ENCODE measurements at regions not wholly inside any gene's neighbourhood (a gene's known extent, or its start where the extent isn't known, plus 50 kb on each side); places are given as distances from the start of the nearest gene placed in this dataset.
"Not testable (repeated sequence)": the region's sequence is repeated elsewhere in the genome, so short reads cannot be mapped to it uniquely, and the experiment has no call there.

DNA sequence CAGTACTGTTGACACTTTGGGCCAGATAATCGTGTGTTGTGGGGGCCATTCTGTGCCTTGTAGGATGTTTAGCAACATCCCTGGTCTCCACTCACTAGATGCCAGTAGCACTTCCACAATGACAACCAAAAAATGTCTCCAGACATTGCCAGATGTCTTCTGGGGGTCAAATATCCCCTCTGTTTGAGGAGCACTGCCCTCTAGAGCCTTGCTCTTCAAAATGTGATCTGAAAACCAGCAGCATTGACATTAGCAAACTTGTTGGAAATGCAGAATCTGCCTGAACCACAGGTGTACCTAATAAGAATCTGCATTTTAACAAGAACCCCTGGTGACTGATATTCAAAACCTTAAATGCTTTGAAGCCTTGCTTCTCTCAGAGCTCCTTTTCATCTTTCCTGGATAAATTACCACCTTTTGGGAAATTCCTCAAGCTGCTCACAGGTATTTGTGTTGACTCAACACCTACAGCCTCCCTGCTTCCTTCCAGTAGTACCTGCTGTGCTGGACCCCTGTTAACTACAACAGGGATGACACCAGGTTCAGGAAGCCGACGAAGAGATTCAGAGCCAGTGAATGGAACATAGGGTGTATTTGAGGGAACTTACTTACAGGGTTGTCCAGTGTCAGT lies 459.0 kb upstream of the NR3C2 start:
- no peak for DNase-seq (ENCODE audit: low read depth, low spot score)
- ChIA-PET CTCF (no interaction called here), POLR2A (no interaction called here)
- TF ChIP-seq, protein P1, sequence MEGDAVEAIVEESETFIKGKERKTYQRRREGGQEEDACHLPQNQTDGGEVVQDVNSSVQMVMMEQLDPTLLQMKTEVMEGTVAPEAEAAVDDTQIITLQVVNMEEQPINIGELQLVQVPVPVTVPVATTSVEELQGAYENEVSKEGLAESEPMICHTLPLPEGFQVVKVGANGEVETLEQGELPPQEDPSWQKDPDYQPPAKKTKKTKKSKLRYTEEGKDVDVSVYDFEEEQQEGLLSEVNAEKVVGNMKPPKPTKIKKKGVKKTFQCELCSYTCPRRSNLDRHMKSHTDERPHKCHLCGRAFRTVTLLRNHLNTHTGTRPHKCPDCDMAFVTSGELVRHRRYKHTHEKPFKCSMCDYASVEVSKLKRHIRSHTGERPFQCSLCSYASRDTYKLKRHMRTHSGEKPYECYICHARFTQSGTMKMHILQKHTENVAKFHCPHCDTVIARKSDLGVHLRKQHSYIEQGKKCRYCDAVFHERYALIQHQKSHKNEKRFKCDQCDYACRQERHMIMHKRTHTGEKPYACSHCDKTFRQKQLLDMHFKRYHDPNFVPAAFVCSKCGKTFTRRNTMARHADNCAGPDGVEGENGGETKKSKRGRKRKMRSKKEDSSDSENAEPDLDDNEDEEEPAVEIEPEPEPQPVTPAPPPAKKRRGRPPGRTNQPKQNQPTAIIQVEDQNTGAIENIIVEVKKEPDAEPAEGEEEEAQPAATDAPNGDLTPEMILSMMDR (IDR thresholded peaks at IDR 0.05; ENCODE audit: insufficient read depth, low read length, missing control alignments), result no peak
- no peak overlapping the region for H3K4me3 ChIP-seq (ENCODE audit: low read depth, low read length)

DNA sequence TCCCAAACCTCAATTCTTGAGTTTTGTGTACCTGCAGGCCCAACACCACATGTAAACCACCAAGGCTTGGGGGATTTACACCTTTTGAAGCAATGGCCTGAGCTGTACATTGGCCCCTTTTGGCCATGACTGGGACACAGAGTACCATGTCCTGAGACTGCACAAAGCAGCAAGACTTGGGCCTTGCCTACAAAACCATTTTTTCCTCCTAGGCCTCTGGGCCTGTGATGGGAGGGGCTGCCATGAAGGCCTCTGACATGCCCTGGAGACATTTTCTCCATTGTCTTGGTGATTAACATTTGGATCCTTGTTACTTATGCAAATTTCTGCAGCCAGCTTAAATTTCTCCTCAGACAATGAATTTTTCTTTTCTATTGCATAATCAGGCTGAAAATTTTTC lies 455.9 kb upstream of the NR3C2 start:
- DNase-seq (ENCODE audit: low read depth, low spot score); H3K4me3 ChIP-seq (ENCODE audit: low read depth, low read length); CTCF ChIA-PET; POLR2A ChIA-PET: not testable (repeated sequence)

DNA sequence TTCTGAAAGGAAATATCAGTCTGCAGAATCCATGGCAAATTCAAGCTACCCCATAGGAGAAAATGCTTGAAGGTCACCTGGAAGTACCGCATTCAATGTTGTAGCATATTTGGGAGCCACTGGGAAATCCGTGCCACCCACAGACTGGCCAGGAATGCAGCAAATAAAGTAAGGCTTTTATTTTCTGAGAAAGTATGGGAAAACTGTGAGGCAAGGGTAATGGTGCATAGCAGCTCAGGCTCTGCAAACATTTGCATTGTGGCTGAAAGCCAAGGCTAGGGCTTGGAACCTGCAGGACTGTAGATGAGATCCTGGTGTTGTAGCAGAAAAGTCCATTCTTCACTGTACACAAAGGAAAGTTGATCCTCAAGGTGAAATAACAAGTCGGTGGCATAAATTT lies 450.9 kb upstream of the NR3C2 start:
- POLR2A ChIA-PET, result no interaction called here
- H3K4me3 ChIP-seq (ENCODE audit: low read depth, low read length), result no peak overlapping the region
- TF ChIP-seq, protein P1 (IDR thresholded peaks at IDR 0.05; ENCODE audit: insufficient read depth, low read length, missing control alignments), result no peak
- no peak for DNase-seq (ENCODE audit: low read depth, low spot score)
- CTCF ChIA-PET, result no interaction called here

DNA sequence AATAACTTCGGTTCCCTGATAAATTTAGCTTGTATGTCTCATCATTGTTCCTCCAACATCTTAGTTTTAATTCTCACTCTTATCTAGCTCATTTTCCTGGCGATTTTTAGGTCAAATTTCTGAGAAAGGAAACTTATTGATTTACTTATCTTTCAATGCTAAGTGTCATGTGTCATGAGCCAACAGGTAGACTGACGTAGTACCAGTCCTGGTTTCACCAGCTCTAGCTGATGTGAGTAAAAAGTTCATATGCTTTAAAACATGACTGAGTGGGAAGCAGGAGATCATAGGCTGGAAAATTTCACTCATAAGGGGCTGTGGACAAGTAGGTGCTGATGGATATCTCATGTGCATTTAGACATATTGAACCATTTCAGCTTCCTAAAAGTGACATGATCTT lies 441.7 kb upstream of the NR3C2 start:
- CTCF ChIA-PET, result no interaction called here
- POLR2A ChIA-PET, result no interaction called here
- TF ChIP-seq, protein P1 (IDR thresholded peaks at IDR 0.05; ENCODE audit: insufficient read depth, low read length, missing control alignments), result no peak
- H3K4me3 ChIP-seq (ENCODE audit: low read depth, low read length), result no peak overlapping the region
- DNase-seq (ENCODE audit: low read depth, low spot score), result no peak

DNA sequence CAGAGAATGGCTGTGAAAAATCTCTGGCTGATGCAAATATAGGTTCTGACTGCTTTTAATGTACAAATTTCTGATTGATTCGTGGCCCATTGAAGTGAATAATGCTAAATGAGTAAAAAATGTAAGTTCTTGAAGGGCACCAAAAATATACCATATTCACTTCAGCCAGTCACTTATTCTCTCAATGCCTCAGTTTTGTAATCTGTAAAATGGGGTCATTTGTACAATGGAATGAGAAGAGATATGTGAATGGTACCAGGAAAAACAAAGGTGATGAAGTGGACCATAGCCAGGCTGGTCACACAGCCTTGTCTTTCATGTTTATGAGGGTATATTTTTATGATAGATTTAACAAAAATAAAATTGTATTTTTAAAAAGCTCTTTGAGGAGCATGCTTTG lies 441.2 kb upstream of the NR3C2 start:
- CTCF ChIA-PET, result no interaction called here
- no peak overlapping the region for H3K4me3 ChIP-seq (ENCODE audit: low read depth, low read length)
- POLR2A ChIA-PET, result no interaction called here
- TF ChIP-seq, protein P1 (IDR thresholded peaks at IDR 0.05; ENCODE audit: insufficient read depth, low read length, missing control alignments), result no peak
- no peak for DNase-seq (ENCODE audit: low read depth, low spot score)

DNA sequence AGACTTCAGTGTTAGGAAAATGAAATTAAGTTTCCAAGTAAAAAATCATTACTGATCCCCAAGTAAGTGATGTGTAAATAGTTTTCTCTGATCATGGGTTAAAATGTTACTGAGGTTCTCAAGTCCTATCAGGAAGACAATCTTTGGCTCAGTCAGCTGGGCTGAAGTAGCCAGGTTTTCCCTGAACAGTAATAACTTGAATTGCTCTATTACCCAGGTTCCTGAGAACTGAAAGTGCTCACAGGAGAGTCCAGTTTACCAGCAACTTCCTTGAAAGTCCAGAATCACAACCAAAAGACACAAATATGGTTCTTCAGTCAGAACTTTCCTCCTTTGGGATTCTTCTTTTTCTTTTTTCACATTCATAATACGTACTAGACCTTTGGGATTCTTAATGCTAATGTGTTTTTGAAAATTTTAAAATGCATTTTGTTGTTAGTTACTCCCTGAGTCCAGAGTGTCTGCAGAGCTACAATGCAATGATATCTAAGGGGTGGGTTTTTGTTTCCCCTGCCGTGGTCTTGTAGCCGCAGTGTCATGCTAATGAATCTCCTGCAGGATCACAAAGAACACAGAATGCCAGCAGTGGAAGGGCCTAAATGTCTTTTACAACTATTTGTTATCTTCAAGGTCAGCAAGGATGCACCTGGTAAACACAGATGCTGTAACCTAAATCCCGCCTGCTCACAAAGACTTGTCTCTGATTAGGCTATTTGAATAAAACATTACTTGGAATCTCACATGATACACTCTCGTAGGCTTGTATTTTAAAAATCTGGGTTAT lies 439.8 kb upstream of the NR3C2 start:
- ChIA-PET POLR2A (no interaction called here), CTCF (no interaction called here)
- no peak for DNase-seq (ENCODE audit: low read depth, low spot score)
- no peak overlapping the region for H3K4me3 ChIP-seq (ENCODE audit: low read depth, low read length)
- TF ChIP-seq, protein P1 (IDR thresholded peaks at IDR 0.05; ENCODE audit: insufficient read depth, low read length, missing control alignments), result no peak

DNA sequence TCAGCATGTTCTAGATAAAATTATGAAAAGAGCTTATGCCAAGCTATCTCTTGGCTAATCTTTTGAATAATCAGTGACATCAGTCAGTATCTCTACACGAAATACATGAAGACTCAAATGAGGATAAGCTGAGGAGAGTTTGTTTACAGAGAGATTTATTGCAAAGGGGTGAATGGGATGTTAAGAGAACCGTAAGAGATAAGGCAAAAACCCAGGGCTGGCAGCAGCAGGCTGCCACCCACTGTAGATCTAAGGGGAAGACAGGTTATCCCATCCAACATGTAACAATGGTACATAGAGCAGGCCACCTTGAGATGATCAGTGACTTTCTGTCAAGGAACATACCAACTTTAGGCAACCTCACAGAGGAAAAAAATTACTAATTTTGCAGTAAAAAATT lies 432.1 kb upstream of the NR3C2 start:
- TF ChIP-seq, protein P1 (IDR thresholded peaks at IDR 0.05; ENCODE audit: insufficient read depth, low read length, missing control alignments), result no peak
- CTCF ChIA-PET, result no interaction called here
- no peak overlapping the region for H3K4me3 ChIP-seq (ENCODE audit: low read depth, low read length)
- DNase-seq (ENCODE audit: low read depth, low spot score), result no peak
- POLR2A ChIA-PET, result no interaction called here
